NCI-H2029 treated with DMSO at 0.1 percent for 48 hours (cell line): ENCODE measurements at regions not wholly inside any gene's neighbourhood (a gene's known extent, or its start where the extent isn't known, plus 50 kb on each side); places are given as distances from the start of the nearest gene placed in this dataset.

Experiments
- DNase-seq: peaks from one replicate; lab custom pipeline; 2025; lab: John Stamatoyannopoulos, UW

- no peak for DNase-seq
These were observed 95.6 kb upstream of the E2F8 start for GRCh38 chr11:19336331-19336730.

DNA sequence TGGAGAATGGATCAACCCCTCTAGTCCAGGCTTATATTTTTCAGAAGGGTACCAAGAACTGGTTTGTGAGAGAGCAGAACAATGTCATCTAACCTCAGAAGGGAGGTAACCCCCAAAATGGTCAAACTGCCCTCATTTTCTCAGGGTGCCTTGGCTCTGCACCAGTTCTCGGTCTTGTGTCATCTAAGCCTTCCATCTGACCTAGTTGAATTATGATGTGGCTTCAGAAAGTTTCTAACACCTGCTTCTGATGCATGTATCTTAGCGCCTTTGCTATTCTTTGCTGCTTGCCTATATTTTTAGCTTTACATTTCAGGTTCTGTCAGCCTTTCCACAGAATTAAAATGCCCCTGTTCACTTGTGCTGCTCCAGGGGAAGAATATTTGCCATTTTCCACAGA, 91.7 kb upstream of the E2F8 start:
- DNase-seq: no peak

GRCh38 chr11:19330416-19330815, 89.7 kb upstream of the E2F8 start:
- no peak for DNase-seq

- DNase-seq: no peak
These were observed 89.2 kb upstream of the E2F8 start for GRCh38 chr11:19329970-19330369.

DNA sequence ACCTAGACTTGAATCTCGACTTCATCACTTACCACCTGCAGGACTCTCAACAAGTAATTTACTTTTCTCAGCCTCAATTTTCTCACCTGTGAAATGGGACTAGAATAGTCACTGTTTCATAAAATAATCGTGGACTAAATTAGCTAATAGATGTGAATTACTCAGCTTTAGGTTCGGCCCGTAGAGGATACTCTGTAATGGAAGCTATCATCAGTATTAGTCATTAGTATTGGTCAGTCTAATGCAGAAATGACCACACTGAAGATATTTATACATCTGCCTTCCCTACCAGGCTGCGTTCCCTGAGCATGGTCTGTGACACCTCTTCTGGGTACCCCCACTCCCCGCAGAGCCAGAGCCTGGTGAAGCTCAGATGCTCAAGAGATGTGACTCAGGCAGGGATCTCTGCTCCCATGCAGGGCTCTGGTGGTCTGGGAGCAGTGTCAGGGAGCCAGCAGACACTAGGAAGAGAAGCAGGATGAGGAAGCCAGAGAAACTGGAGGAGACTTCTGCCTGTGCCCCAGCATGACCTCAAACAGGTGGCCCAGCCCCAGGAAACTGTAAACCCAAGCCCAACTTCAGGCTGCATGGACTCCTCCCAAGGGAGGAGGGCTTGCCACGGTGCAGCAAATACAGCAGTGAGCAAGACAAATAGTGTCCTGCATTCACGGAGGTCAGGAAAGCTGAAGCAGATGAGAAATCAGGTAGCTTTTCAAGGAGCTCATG, 88.0 kb upstream of the E2F8 start:
- DNase-seq: no peak

DNA sequence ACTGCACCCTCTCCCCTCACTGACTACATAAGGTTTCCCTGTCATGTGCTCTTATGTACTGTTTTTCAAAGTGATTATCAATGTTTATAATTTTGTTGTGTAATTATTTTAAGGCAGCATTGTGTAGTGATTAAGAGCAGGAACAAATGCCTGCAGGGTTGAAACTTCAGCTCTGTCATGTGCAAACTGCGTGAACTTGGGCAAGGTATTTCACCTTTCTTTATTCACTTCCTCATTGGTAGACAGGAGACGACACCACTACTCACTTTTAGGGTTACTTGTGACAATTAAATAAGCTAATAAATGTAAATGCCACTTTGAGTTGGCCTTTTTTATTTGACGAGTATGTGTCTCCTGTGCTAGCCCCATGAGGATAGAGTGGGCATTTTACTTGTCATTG, 86.5 kb upstream of the E2F8 start:
- no peak for DNase-seq

DNA sequence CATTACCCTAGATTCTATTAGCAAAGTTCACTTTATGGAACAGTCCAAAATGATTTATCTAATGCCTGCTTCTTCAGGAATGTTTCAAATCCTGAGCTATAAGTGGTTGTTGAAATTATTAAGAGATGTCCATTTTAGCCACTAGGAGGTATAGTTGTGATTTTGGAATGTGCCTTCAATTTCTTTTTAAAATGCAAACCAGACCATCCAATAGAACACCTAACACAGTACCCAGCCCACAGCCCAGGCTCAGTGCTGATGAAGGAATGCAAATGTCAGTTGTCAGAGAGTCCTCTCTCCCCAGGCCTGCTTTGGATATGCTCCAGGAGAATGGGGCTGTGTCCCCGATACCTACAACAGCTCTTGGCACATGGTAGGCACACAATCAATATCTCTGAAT, 85.8 kb upstream of the E2F8 start:
- no peak for DNase-seq

- no peak for DNase-seq
These were observed 82.8 kb upstream of the E2F8 start for GRCh38 chr11:19323502-19323901.

- DNase-seq: no peak
These were observed 80.6 kb upstream of the E2F8 start for GRCh38 chr11:19321351-19321750.

DNA sequence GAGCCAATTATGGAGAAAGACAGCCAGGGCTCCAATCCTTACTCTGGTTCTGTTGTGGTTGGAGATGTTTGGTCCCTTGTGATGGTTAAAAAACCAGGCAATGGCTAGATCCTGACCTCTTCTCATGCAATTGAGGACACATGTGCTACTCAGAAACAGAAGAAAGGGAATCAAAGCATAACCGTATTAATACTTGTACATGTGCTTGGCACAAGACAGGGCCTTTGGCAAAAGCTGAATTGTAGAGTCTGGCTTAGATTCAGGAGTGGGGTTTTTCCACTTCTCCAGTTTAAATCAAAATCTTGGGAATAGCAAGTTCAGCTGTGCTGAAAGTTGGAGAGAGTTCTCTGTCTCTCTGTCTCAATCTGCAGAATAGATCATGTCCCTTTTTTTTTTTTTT, 80.1 kb upstream of the E2F8 start:
- no peak for DNase-seq

DNA sequence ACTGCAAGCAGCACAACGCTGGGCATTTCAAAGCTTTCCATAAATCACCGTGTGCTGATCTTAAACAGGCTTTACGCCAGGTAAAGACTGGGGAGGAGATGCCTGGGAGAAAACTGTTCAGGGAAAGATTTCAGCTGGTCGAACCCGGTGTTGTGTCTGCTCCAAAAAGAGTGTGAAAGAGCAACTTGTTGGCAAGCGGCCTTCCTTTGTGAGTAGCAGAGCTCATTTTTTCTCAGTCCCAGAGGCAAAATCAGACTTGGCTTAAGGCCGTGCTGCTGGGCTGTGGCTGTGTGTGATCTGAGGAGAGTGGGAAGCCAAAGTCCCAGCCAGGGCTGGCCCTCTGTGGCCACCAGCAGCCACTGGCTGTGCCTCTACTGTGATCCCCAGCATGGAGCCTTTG, 75.7 kb upstream of the E2F8 start:
- no peak for DNase-seq

- DNase-seq: no peak
These were observed 74.8 kb upstream of the E2F8 start for GRCh38 chr11:19315511-19315910.

DNA sequence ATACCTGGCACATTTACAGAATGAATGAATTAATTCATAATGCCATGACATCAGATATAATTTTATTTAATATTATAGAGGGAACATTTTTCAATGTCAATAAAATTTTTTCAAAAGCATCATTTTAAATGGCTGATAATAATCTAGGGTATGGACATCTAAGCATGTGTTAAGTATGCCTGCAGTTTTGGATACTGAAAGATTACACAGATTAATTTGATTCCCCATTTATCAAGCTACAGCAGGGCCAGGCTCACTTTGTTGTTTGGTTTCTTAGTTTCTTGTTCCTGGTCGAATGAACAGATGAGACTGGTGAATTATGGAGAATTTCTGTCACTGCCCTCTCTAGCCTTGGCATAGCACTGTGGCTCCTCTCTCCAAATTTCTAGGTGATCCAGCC, 72.4 kb upstream of the E2F8 start:
- no peak for DNase-seq

GRCh38 chr11:19311308-19312030, 70.7 kb upstream of the E2F8 start:
- peak; percentile 37 for DNase-seq

DNA sequence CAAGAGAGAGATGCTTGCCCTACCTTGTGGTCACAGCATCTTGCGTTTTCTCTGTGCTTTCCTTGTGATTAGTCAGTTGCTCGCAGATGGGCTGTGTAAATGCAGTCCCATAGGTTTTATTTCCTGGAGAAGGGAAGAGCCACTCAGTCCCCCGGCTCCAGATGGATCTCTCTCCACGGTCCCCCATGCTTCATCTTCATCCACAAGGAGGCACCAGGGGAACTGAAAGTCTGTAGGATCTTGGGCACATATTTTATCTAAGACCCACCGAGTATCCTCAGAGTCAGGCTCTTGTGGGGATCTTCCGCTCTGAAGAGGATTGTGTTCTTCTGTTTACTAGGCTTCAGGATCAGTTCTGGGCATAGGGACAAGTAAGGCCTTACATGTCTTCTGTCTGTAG, 66.8 kb upstream of the E2F8 start:
- DNase-seq: no peak

- peak; percentile 71 for DNase-seq
These were observed 65.6 kb upstream of the E2F8 start for GRCh38 chr11:19306179-19306944.

DNA sequence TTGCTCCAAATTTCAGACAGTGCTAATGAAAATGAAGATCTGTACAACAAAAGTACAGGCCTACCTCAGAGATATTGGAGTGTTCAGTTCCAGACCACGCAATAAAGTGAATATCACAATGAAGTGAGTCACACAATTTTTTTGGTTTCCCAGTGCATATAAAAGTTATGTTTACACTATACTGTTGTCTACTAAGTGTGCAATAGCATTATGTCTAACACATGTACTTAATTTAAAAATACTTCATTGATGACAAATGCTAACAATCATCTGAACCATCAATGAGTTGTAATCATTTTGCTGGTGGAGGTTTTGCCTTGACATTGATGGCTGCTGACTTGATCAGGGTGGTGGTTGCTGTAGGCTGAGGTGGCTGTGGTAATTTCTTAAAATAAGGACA, 60.6 kb upstream of the E2F8 start:
- no peak for DNase-seq

GRCh38 chr11:19294444-19294843, 53.7 kb upstream of the E2F8 start:
- DNase-seq: no peak

GRCh38 chr11:19291064-19291463, 50.3 kb upstream of the E2F8 start:
- DNase-seq: no peak
